GM23248 (cell line): ENCODE measurements at regions not wholly inside any gene's neighbourhood (a gene's known extent, or its start where the extent isn't known, plus 50 kb on each side); places are given as distances from the start of the nearest gene placed in this dataset.

Experiments used
- EZH2 ChIP-seq: fragments of 200-600 bp; sonication (generic); IDR thresholded peaks from 2 replicates; pipeline ENCODE4 v1.6.1; 2018; ENCODE audit warnings: antibody characterized with exemption, mild to moderate bottlenecking; ENCODE audit not compliant: insufficient read depth, poor library complexity, severe bottlenecking
- EZH2phosphoT487 ChIP-seq: fragments of 200-600 bp; sonication (generic); IDR thresholded peaks from 2 replicates; pipeline ENCODE4 v1.6.1; 2018; ENCODE audit warnings: antibody characterized with exemption, moderate library complexity, mild to moderate bottlenecking, low read depth; ENCODE audit not compliant: insufficient read depth

DNA sequence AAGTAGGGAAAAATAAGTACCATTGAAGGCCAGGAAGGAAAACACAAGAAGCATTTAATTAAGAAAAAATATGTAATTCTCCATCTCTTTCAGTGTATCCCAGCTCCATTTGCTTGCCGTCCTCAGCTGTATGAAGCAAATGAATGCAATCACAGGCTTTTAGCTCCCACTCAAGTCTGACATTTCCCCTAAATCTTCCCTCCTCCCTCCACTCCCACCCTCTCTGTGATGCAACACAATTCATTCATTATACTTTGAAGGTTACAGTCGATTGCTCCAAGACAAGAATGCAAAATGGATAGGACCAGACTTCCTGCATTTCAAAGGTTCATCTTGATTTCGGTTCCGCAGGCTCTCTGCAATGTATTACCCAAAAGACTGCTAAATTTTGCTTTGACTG, 172.7 kb upstream of the SERPINE2 start:
- TF ChIP-seq EZH2 (no peak), EZH2phosphoT487 (no peak)
